Transverse colon (tissue), 1 donor: ENCODE measurements at regions not wholly inside any gene's neighbourhood (a gene's known extent, or its start where the extent isn't known, plus 50 kb on each side); places are given as distances from the start of the nearest gene placed in this dataset.

Experiments
- EP300 ChIP-seq: sonication (generic); formaldehyde crosslinking; IDR thresholded peaks from one replicate; pipeline ENCODE4 v1.6.1; 2017; ENCODE audit warnings: antibody characterized with exemption, low read depth
- POLR2A ChIP-seq: fragments of 450-650 bp; IDR thresholded peaks from one replicate; pipeline ENCODE4 v1.6.1; 2016; ENCODE audit warnings: antibody characterized with exemption, mild to moderate bottlenecking, moderate library complexity

DNA sequence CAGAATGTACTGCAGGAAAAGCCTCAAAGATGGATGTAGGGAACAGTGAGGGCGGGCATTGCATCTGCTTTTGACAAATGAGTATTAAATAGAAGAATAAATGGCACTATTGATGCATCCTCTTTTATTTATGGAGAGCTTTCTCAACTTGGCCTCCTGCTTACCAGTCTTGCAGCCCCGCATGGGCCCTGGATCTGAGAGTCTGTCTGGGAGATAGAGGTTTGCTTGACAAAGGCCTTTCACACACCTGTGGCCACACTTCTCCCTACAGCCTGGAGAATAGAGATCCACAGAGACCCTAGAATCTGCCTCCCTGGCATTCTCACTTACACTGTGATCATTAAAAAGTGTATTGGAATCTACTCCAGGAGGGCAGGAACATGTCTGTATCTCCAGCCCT, 203.8 kb upstream of the CDH4 start:
- TF ChIP-seq POLR2A (no peak), EP300 (no peak)
